CMK (cell line): ENCODE measurements at regions not wholly inside any gene's neighbourhood (a gene's known extent, or its start where the extent isn't known, plus 50 kb on each side); places are given as distances from the start of the nearest gene placed in this dataset.
"Not testable (repeated sequence)": the region's sequence is repeated elsewhere in the genome, so short reads cannot be mapped to it uniquely, and the experiment has no call there.

Experiments
- DNase-seq: peaks from one replicate; pipeline ENCODE4 v3.0.0-alpha.2; 2010; ENCODE audit warnings: low read depth

DNA sequence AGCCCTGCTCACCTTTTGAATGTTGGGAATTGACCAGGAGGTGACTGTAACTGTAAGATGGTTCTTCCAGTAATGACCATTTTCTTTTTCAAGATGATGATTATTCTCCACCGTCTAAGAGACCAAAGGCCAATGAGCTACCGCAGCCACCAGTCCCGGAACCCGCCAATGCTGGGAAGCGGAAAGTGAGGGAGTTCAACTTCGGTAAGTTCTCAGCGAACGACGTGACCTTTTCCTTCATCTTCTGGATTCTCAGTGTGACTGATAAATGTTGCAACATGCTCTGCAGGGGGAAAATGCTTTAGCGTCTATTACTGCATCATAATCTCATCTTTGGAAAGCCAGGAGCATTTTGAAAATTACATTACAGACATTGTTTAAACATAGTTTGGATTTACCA, 89.5 kb upstream of the SPDYE9 start:
- not testable (repeated sequence) for DNase-seq

DNA sequence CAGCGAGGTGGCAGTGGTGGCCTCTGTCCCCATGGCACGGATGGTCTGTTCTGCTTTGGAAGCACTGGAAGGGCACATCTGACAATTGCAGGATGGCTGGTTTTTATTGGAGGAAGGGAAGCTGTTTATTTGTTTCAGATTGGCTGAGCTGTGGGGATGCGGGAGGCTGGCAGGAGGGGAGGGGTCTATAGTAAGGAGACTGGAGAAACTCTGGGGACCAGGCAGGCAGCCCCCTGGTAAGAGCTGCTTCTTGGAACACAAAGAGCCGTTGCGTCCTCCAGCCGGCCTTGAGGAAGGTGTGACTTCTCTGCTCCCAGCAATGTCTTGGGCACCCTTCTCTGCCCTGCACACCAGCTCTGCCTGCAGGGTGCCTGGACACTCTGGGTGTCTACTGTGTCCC, 85.1 kb upstream of the SPDYE9 start:
- not testable (repeated sequence) for DNase-seq

DNA sequence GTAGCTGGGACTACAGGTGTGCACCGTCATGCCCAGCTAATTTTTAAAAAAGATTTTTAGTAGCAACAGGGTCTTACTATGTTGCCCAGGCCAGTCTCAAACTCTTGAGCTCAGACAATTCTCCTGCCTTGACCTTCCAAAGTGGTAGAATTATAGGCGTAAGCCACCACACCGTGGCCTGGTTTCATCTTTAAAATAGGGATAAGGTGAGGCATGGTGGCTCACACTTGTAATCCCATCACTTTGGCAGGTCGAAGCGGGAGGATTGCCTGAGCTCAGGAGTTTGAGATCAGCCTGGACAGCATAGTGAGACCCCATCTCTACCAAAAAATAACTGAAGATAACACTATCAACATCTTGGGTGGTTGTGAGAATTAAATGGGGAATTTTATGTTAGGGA, 84.6 kb upstream of the SPDYE9 start:
- not testable (repeated sequence) for DNase-seq

DNA sequence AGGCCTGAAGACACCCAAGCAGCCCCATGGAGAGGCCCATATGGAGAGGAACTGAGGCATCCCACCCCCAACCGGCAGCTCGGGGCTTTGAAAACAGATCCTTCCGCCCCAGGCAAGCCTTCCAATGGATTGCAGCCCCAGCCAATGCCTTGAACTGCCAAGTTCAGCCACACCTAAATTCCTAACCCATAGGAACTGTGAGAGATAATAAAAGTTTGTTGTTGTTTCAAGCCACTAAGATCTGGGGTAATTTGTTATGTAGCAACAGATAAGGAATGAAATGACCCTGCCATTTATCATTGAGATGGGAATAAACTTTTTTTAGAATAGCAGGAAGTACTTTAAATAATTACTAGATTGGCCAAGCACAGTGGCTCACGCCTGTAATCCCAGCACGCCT, 80.3 kb upstream of the SPDYE9 start:
- not testable (repeated sequence) for DNase-seq

DNA sequence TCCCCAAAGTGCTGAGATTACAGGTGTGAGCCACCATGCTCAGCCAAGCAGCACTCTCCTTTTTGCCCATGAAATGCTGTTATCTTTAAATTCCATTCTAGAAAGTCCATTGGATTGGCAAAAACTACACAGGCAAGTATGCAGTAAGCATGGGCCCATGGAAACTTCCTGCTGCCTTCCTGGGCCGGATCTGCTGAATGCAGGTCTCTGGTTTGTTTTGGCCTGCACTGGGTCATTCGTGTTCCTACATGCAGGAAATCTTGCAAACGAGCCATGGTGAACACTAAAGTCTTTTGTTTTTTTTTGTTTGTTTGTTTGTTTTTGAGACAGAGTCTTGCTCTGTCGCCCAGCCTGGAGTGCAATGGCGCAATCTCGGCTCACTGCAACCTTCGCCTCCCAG, 76.8 kb upstream of the SPDYE9 start:
- not testable (repeated sequence) for DNase-seq

DNA sequence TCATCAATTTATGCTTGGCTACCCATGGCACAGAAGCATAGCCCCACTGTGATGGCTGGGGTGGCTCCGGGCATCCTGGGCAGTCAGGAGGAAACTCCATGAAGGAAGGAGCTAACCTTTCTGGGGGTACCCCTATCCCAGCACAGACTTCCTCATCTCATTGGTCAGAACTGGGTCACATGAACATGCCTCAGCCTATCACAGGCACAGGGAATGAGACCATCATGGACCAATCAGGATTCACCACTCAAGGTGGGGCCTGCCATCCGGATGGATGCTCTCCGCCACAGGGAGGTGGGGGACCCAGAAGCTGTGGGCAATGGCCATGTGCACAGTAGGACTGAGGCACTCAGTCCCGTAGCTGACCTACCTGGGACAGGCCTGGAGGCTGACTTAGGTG, 75.9 kb upstream of the SPDYE9 start:
- DNase-seq, result not testable (repeated sequence)

DNA sequence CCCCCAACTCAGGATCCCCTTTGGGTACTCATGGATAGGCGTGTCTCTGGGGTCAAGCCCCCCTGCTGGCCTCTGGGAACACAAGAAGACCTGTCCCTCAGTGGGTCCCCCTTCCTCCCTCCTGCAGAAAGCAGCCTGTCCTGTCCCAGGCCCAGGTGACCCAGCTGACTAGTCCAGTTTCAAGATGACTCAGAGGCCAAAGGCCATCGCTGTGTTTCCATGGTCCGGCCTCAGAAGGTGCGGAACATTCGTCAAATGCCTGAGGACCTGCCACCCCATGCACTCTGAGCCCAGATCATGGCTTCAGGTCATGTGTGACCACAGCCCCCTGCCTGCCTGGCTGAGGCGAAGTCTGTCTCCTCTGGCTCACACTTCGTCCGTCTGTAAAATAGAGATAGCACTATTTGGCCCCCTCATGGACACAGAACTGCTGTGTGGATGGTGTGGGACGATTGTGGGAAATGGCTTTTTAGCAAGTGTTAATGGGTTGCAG, 71.4 kb upstream of the SPDYE9 start:
- not testable (repeated sequence) for DNase-seq

DNA sequence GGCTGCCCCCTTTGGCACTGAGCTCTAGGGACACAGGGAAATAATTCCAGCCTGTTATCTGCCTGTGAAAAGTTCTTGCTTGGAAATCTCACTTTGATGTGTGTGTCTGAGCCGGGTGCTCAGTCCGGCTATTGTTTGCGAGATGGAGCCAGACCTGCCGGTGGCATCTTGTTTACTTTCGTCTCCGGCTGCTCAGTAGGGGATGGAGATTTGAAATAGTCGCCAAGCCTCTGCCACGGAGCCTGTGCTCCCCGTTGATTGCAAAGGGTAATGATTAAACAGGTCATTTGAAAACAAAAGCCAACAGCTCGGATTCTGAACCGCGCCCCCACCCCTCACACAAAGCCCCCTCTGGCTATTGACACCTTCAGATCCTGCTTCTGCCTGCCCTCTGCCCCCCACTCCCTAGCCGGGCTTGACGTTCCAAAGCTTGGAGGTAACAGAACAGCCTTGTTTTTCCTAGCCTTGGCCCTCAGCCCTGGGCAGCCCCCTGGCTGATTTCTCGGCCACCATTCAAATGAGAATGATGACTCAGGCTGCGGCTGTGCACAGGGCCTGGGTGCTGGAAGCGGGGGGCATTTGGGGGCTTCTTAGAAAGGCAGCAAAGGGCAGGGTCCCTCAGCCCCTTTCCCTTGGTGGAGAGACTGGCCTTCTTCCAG, 70.8 kb upstream of the SPDYE9 start:
- DNase-seq, result not testable (repeated sequence)

DNA sequence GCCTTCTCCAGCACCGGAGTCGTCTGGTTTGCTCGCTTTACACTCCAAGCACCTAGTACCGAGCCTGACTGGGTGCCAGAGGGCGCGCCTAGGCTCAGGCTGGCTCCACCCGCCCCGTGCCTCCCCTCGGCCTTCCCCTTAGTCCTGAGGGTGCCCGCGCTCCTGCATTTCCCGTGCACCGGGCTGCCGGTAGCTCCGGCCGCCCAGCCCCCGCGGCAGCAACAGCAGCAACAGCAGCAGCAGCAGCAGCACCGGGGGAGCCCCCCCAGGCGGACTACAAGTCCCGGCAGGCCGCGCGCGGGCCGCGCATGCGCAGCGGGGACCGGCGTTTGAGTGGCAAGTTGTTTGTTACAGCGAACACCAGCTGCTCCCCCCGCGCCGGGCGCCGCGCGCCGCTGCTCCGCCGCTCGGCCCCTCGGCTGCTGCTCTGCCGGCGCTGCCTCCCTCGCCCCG, 68.8 kb upstream of the SPDYE9 start:
- peak; percentile 14 for DNase-seq

DNA sequence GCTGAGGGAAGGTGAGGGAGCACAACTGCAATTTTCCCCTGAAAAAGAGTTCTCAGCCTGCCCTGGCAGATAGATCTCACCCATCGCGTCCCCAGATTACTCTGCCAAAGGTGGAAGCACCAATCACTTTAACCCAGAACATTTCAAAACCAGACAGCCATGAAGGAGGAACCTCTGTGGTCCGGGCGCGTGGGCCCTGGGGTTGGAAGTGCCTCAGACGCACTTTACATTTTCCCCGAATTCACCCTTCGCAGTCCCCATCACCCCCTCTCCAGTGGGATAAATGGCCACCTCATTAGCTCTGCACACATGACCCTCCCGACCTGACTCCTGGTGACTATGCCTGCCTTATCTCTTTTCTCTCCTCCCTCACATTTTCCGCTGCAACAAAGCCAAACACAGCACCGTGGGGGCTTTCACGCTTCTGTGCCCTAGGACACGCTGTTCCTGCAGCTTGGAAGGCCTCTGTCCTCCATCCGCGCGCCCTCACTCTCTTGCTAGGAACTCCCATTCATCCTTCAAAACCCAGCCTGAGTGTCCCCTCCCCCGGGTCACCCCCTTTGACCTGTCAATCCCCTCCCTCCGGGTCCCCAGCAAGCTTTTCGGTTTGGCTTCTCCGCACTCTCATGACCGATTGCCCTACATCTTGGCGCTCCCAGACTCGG, 68.2 kb upstream of the SPDYE9 start:
- not testable (repeated sequence) for DNase-seq

DNA sequence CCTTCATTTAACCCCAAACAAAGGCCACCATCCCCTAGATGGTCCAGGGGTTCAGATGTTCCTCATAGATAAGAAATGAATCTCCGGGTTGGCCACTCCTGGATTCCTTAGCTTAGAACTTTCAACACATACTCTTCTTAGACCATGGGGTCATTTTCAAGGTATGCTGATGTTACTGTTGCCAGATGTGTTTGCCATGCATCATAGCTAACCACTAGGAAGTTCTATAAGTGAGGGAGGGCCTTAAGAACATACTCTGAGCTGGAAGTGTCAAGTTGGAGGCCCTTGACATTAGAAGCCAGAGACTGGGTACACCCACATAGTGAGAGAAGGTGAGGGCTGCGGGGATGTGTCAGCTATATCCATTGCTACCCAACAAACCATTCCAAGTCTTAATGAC, 62.7 kb upstream of the SPDYE9 start:
- DNase-seq, result not testable (repeated sequence)

DNA sequence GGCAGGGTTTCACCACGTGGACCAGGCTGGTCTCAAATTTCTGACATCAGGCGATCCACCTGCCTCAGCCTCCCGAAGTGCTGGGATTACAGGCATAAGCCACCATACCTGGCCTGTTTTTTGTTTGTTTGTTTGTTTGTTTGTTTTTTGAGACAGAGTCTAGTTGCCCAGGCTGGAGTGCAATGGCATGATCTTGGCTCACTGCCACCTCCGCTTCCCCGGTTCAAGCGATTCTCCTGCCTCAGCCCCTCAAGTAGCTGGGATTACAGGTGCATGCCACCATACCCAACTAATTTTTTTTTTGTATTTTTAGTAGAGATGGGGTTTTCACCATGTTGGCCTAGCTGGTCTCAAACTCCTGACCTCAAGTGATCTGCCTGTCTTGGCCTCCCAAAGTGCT, 61.8 kb upstream of the SPDYE9 start:
- not testable (repeated sequence) for DNase-seq

DNA sequence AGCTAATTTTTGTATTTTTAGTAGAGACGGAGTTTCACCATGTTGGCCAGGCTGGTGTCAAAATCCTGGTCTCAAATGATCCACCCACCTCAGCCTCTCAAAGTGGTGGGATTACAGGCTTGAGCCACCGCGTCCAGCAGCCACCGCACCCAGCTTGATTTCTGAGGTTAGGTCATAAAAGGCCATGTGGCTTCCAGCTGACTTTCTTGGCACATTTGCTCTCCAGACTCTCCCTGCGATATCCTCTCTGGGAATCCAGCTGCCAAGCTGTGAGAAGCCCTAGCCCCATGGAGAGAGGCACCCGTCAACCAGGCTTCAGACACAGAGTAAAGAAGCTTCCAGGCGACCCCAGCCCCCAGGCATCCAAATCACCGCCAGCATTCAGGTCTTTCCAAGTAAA, 58.2 kb upstream of the SPDYE9 start:
- not testable (repeated sequence) for DNase-seq

DNA sequence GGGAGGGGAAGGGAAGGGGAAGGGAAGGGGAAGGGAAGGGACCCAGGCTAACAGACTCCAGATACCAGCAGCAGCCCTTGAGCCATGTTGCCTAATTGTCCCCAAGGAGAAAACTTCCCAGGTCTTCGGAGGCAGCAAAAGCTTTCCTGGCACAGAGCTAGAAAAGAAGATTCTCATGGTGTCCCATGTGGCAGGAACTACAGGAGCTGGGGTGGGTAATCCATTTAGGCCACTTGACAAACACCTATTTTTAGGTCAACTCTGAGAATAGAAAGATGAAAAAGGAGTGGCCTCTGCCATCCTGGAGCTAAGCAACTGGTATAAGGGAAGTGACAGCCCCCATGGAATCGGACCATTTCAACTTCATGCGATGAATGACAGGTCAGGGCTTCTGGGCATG, 52.1 kb upstream of the SPDYE9 start:
- not testable (repeated sequence) for DNase-seq
